ENCODE measurements at regions not wholly inside any gene's neighbourhood (a gene's known extent, or its start where the extent isn't known, plus 50 kb on each side); places are given as distances from the start of the nearest gene placed in this dataset.
"Not testable (repeated sequence)": the region's sequence is repeated elsewhere in the genome, so short reads cannot be mapped to it uniquely, and the experiment has no call there.

DNA sequence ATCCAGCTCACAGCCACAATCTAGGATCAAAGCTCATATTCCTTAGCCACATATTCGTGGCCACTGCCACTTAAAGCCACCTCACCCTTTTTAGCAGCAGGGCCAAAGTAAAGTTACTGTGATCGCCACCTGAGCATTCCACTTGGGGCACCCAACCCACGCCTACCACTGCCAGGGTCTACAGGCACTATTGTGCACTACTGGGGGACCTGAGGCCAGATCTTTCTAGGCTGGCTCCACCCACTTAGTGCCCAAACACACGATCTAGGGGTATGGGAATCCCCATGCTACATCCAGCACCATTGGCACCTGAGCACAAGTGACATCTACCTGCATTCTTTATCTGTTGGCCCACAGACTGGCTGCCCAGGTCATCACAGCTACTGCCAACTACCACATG is 517.9 kb upstream of the PRR20A start:
- H3K4me3 ChIP-seq (ENCODE audit: low read depth, low read length), result no peak overlapping the region
- DNase-seq (ENCODE audit: low read depth), result no peak
- TF ChIP-seq CTCF (conservative IDR thresholded peaks at IDR 0.05; ENCODE audit: low read depth, low read length), result no peak

DNA sequence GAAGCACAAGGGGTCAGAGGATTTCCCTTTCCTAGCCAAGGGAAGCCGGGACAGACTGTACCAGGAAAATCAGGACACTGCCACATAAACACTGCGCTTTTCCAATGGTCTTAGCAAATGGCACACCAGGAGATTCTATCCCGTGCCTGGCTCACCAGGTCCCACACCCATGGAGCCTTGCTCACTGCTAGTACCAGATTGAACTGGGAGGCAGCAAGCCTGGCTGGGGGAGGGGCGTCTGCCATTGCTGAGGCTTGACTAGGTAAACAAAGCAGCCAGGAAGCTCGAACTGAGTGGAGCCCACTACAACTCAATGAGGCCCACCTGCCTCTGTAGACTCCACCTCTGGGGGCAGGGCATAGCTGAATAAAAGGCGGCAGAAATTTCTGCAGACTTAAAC is 511.8 kb upstream of the PRR20A start:
- not testable (repeated sequence) for H3K4me3 ChIP-seq (ENCODE audit: low read depth, low read length); DNase-seq (ENCODE audit: low read depth)

DNA sequence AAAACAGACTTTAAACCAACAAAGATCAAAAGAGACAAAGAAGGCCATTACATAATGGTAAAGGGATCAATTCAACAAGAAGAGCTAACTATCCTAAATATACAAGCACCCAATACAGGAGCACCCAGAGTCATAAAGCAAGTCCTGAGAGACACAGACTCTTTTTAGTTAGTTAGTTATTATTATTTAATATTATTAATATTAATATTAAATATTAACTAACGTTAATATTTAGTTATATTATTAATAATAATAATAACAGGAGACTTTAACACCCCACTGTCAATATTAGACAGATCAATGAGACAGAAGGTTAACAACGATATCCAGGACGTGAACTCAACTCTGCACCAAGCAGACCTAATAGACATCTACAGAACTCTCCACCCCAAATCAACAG is 509.7 kb upstream of the PRR20A start:
- DNase-seq (ENCODE audit: low read depth); H3K4me3 ChIP-seq (ENCODE audit: low read depth, low read length): not testable (repeated sequence)

DNA sequence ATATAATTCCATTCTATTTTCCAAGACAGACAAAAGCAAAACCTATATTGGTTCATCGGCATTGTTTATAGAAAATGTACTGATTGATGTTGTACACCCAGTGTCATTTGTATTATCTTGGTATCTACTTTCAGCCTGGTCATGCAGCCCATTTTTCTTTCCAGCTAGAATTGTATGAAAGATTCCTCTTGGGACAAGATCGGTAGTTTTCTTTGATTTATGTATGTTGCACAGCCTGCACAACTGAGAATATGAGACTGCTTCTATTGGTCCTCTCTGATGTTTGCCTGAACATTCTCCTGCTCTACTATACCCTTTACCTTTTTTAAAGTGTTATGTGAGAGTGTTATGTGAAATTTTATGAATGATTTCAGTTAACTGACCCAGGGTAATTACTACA is 487.7 kb upstream of the PRR20A start:
- no peak for TF ChIP-seq CTCF (conservative IDR thresholded peaks at IDR 0.05; ENCODE audit: low read depth, low read length)
- DNase-seq (ENCODE audit: low read depth), result no peak
- H3K4me3 ChIP-seq (ENCODE audit: low read depth, low read length), result no peak overlapping the region

- H3K4me3 ChIP-seq (ENCODE audit: low read depth, low read length), result no peak overlapping the region
- no peak for DNase-seq (ENCODE audit: low read depth)
- no peak for TF ChIP-seq CTCF (conservative IDR thresholded peaks at IDR 0.05; ENCODE audit: low read depth, low read length)
Measured at GRCh38 chr13:56659041-56659471, 481.7 kb upstream of the PRR20A start.

DNA sequence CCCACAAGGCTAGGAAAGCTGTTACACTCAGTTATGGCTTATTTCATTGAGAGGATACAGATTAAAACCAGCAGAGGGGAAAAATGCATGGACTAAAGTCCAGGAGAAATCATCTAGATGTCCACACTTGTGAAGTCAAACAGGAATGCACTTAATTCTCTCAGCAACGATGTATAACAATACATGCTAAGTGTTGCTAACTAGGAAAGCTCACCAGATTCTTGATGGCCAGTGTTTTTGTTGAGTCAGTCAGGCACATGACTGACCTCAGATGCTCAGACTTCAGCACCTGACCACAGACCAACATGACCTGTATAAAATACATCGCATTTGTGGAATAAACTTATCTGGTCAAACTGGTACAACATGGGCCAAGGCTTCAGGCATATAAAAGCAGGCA is 470.2 kb upstream of the PRR20A start:
- no peak for TF ChIP-seq CTCF (conservative IDR thresholded peaks at IDR 0.05; ENCODE audit: low read depth, low read length)
- no peak overlapping the region for H3K4me3 ChIP-seq (ENCODE audit: low read depth, low read length)
- no peak for DNase-seq (ENCODE audit: low read depth)

- DNase-seq (ENCODE audit: low read depth), result no peak
- H3K4me3 ChIP-seq (ENCODE audit: low read depth, low read length), result no peak overlapping the region
- no peak for TF ChIP-seq CTCF (conservative IDR thresholded peaks at IDR 0.05; ENCODE audit: low read depth, low read length)
Measured at GRCh38 chr13:56681404-56681803, 459.3 kb upstream of the PRR20A start.

DNA sequence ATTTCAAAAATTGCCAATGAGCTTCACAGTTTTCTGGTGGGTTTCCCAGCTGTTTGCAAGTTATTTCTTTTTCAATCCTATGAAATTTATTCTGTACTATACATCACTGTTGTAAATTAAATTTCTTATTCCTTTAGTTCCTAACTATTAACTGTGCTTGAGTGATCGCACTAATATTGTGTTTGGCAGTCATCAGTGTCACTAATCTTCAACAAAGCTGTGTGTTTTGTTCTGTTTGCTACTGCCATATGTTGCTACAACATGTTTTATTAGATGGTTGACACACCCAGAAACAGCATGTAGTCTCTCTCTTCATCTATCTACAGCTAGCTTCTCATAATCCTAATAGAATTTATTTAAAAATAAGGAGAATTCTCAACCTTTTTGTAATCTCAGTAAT is 453.6 kb upstream of the PRR20A start:
- no peak for DNase-seq (ENCODE audit: low read depth)
- no peak for TF ChIP-seq CTCF (conservative IDR thresholded peaks at IDR 0.05; ENCODE audit: low read depth, low read length)
- no peak overlapping the region for H3K4me3 ChIP-seq (ENCODE audit: low read depth, low read length)
